ENCODE measurements at regions not wholly inside any gene's neighbourhood (a gene's known extent, or its start where the extent isn't known, plus 50 kb on each side); places are given as distances from the start of the nearest gene placed in this dataset.

DNA sequence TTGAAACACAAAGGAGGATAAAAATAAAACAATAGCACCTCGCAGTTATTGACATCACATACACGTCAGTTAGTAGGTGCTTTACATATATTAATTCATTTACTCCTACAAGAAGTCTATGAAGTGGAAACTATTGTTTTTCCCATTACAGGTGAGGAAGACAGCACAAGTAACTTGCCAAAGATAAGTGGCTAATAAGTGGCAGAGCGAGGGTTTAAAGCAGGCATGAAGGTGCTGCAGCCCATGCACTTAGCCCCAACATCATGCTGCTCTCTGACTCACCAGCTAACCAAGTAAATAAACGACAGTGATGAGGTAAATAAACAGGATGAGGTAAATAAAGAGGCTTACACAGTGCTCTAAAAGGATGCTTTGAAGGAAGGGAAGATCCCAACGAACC lies 498.6 kb upstream of the ZEB2 start:
- no peak overlapping the region for H3K4me3 ChIP-seq (ENCODE audit: low read depth, low read length)
- no peak for DNase-seq (ENCODE audit: low read depth)
- TF ChIP-seq, protein P1, sequence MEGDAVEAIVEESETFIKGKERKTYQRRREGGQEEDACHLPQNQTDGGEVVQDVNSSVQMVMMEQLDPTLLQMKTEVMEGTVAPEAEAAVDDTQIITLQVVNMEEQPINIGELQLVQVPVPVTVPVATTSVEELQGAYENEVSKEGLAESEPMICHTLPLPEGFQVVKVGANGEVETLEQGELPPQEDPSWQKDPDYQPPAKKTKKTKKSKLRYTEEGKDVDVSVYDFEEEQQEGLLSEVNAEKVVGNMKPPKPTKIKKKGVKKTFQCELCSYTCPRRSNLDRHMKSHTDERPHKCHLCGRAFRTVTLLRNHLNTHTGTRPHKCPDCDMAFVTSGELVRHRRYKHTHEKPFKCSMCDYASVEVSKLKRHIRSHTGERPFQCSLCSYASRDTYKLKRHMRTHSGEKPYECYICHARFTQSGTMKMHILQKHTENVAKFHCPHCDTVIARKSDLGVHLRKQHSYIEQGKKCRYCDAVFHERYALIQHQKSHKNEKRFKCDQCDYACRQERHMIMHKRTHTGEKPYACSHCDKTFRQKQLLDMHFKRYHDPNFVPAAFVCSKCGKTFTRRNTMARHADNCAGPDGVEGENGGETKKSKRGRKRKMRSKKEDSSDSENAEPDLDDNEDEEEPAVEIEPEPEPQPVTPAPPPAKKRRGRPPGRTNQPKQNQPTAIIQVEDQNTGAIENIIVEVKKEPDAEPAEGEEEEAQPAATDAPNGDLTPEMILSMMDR (IDR thresholded peaks at IDR 0.05; ENCODE audit: low read depth, low read length, missing control alignments): no peak

DNA sequence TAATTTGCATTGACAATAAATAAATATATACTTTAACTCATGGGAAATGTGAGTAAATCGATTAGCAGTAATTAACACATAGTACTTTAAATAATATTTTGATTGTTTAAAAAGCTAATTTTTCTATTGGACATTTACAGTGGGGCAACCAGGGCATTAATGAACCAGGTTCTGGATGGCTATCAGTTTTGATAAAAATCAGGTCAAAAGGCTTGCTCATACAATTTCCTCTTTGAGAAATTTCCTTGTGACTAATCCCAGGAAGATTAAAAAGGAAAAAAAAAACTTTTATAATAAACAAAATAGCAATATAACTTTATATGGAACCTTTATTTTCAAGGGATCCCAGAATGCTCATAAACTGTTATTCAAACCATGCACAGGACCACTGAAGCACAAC lies 497.2 kb upstream of the ZEB2 start:
- no peak for DNase-seq (ENCODE audit: low read depth)
- H3K4me3 ChIP-seq (ENCODE audit: low read depth, low read length): no peak overlapping the region
- TF ChIP-seq, protein P1 (IDR thresholded peaks at IDR 0.05; ENCODE audit: low read depth, low read length, missing control alignments): no peak

GRCh38 chr2:145016711-145017110 lies 496.8 kb upstream of the ZEB2 start:
- no peak for DNase-seq (ENCODE audit: low read depth)

GRCh38 chr2:145015561-145015960 lies 495.6 kb upstream of the ZEB2 start:
- no peak overlapping the region for H3K4me3 ChIP-seq (ENCODE audit: low read depth, low read length)
- TF ChIP-seq, protein P1 (IDR thresholded peaks at IDR 0.05; ENCODE audit: low read depth, low read length, missing control alignments): no peak
- DNase-seq (ENCODE audit: low read depth): no peak

More at GRCh38 chr2:145016711-145017110, 496.8 kb upstream of the ZEB2 start:
- TF ChIP-seq, protein P1 (IDR thresholded peaks at IDR 0.05; ENCODE audit: low read depth, low read length, missing control alignments): no peak
- no peak overlapping the region for H3K4me3 ChIP-seq (ENCODE audit: low read depth, low read length)

DNA sequence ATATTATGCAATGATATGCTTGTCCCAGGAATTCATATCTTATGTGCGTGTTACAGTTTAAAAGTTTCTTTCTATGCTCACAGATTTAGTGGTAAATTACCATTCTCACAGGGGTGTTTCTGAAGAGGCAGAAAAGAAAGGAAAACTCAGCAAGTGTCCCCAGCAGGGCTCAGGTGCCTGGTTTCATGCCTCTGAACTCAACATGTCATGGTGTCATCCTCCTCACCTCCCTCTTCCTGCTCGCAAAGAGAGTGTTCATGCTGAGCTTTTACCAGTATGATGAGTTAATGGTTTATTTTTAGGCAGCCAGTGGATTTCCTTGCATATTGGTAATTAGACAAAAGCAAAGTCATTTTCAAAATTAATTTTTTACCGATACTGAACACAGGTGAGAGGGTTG lies 492.9 kb upstream of the ZEB2 start:
- TF ChIP-seq, protein P1 (IDR thresholded peaks at IDR 0.05; ENCODE audit: low read depth, low read length, missing control alignments): no peak
- DNase-seq (ENCODE audit: low read depth): no peak

GRCh38 chr2:145012214-145012670 lies 492.3 kb upstream of the ZEB2 start:
- no peak for DNase-seq (ENCODE audit: low read depth)
- TF ChIP-seq, protein P1 (IDR thresholded peaks at IDR 0.05; ENCODE audit: low read depth, low read length, missing control alignments): no peak
- no peak overlapping the region for H3K4me3 ChIP-seq (ENCODE audit: low read depth, low read length)

More for the DNA sequence above, 492.9 kb upstream of the ZEB2 start:
- no peak overlapping the region for H3K4me3 ChIP-seq (ENCODE audit: low read depth, low read length)

DNA sequence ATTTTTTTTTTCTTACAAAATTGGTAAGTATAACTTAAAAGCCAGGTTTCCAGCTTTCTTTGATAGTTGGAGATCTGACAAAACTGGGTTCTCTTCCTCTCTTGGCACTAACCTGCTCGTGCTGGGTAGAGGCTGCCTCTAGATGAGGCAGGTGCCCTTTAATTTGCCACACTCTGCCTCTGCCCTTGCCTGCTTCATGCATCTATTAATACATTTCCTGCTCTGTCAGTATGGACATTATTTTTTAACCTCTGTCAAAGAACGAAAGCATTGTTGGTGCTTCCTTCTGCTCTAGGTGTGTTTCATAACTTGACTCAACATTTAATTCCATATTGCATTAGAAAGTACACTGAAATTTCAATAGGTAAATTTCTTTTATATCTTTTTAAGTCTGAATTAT lies 490.7 kb upstream of the ZEB2 start:
- no peak for DNase-seq (ENCODE audit: low read depth)
- TF ChIP-seq, protein P1 (IDR thresholded peaks at IDR 0.05; ENCODE audit: low read depth, low read length, missing control alignments): no peak
- H3K4me3 ChIP-seq (ENCODE audit: low read depth, low read length): no peak overlapping the region

All from GM12864 (cell line).